WTC11 (cell line): ENCODE measurements at regions not wholly inside any gene's neighbourhood (a gene's known extent, or its start where the extent isn't known, plus 50 kb on each side); places are given as distances from the start of the nearest gene placed in this dataset.

ENCODE experiments used
- ATAC-seq: fragments of 200-7000 bp; cut with Tn5 transposase; 2 replicates; pipeline ENCODE4 v1.10.0; 2021; ENCODE audit warnings: mild to moderate bottlenecking, moderate library complexity
- CTCF ChIA-PET: fragments of 300-600 bp; sonication (Branson Sonifier 250); formaldehyde crosslinking; loops from one replicate; lab custom pipeline; 2021; ENCODE audit warnings: antibody characterized with exemption; lab: Charles Lee
- POLR2A ChIA-PET: fragments of 350-600 bp; sonication (Branson Sonifier 250); formaldehyde crosslinking; loops from one replicate; lab custom pipeline; 2021; ENCODE audit warnings: antibody characterized with exemption; lab: Charles Lee
- DNase-seq: peaks from one replicate; pipeline ENCODE4 v3.0.0; 2021; ENCODE audit warnings: low spot score
- H3K27ac Mint-ChIP-seq: 2 replicates; pipeline ENCODE4 v1.8.0; 2021; ENCODE audit warnings: mixed read lengths
- H3K27me3 Mint-ChIP-seq: 2 replicates; pipeline ENCODE4 v1.8.0; 2021; ENCODE audit warnings: low read depth, mild to moderate bottlenecking, moderate library complexity, mixed read lengths
- H3K36me3 Mint-ChIP-seq: 2 replicates; pipeline ENCODE4 v1.8.0; 2021; ENCODE audit warnings: mixed read lengths
- H3K4me1 Mint-ChIP-seq: 2 replicates; pipeline ENCODE4 v1.8.0; 2022; ENCODE audit warnings: mixed read lengths
- H3K4me3 Mint-ChIP-seq: 2 replicates; pipeline ENCODE4 v1.8.0; 2021; ENCODE audit warnings: mild to moderate bottlenecking, moderate library complexity, mixed read lengths
- H3K9me3 Mint-ChIP-seq: 2 replicates; pipeline ENCODE4 v1.8.0; 2021; ENCODE audit warnings: mixed read lengths
- E2F5 ChIP-seq: sonication (generic); formaldehyde crosslinking; IDR thresholded peaks from 2 replicates; pipeline ENCODE4 v1.8.1; 2022; ENCODE audit warnings: mild to moderate bottlenecking, moderate library complexity, missing genetic modification reagents
- ELF4 ChIP-seq: sonication (generic); formaldehyde crosslinking; IDR thresholded peaks from 2 replicates; pipeline ENCODE4 v1.8.1; 2022; ENCODE audit warnings: low read depth, mild to moderate bottlenecking, moderate library complexity, missing genetic modification reagents
- ETV6 ChIP-seq: sonication (generic); formaldehyde crosslinking; IDR thresholded peaks from 2 replicates; pipeline ENCODE4 v1.8.1; 2022; ENCODE audit warnings: mild to moderate bottlenecking, missing genetic modification reagents
- FOXJ3 ChIP-seq: sonication (generic); formaldehyde crosslinking; IDR thresholded peaks from 2 replicates; pipeline ENCODE4 v1.9.0; 2021; ENCODE audit warnings: missing genetic modification reagents, mild to moderate bottlenecking, borderline replicate concordance
- FOXK1 ChIP-seq: sonication (generic); formaldehyde crosslinking; IDR thresholded peaks from 2 replicates; pipeline ENCODE4 v1.8.0; 2022; ENCODE audit warnings: mild to moderate bottlenecking, moderate library complexity, missing genetic modification reagents
- GABPB1 ChIP-seq: sonication (generic); formaldehyde crosslinking; IDR thresholded peaks from 2 replicates; pipeline ENCODE4 v1.8.1; 2023; ENCODE audit warnings: mild to moderate bottlenecking, missing genetic modification reagents
- GRHL2 ChIP-seq: fragments of 250-450 bp; sonication (Bioruptor Pico); IDR thresholded peaks from 2 replicates; pipeline ENCODE4 v1.8.0; 2022; ENCODE audit warnings: mild to moderate bottlenecking, moderate library complexity; ENCODE audit not compliant: insufficient replicate concordance, severe bottlenecking
- HMGA2 ChIP-seq: fragments of 250-450 bp; sonication (Bioruptor Pico); IDR thresholded peaks from 2 replicates; pipeline ENCODE4 v1.4.0; 2021; ENCODE audit warnings: mild to moderate bottlenecking, moderate library complexity
- JAZF1 ChIP-seq: fragments of 250-450 bp; sonication (Bioruptor Pico); IDR thresholded peaks from 2 replicates; pipeline ENCODE4 v1.9.0; 2021; ENCODE audit warnings: moderate library complexity, mild to moderate bottlenecking, inconsistent platforms
- KAT7 ChIP-seq: sonication (generic); formaldehyde crosslinking; IDR thresholded peaks from 2 replicates; pipeline ENCODE4 v1.8.1; 2023; ENCODE audit warnings: missing genetic modification reagents, mild to moderate bottlenecking, borderline replicate concordance
- MYBL2 ChIP-seq: sonication (generic); formaldehyde crosslinking; IDR thresholded peaks from 2 replicates; pipeline ENCODE4 v1.8.1; 2023; ENCODE audit warnings: mild to moderate bottlenecking, moderate library complexity, missing genetic modification reagents
- NFATC4 ChIP-seq: fragments of 250-450 bp; sonication (Bioruptor Pico); IDR thresholded peaks from 2 replicates; pipeline ENCODE4 v1.9.0; 2021; ENCODE audit warnings: mild to moderate bottlenecking
- NR3C1 ChIP-seq: sonication (generic); formaldehyde crosslinking; conservative IDR thresholded peaks from 2 replicates; pipeline ENCODE4 v1.8.1; 2023; ENCODE audit warnings: low read depth, mild to moderate bottlenecking, missing genetic modification reagents
- OVOL2 ChIP-seq: fragments of 250-450 bp; sonication (Bioruptor Pico); IDR thresholded peaks from 2 replicates; pipeline ENCODE4 v1.9.0; 2021; ENCODE audit warnings: mild to moderate bottlenecking, borderline replicate concordance
- RORB ChIP-seq: fragments of 250-450 bp; sonication (Bioruptor Pico); IDR thresholded peaks from 2 replicates; pipeline ENCODE4 v1.9.0; 2021; ENCODE audit warnings: mild to moderate bottlenecking
- ZMAT4 ChIP-seq: fragments of 250-450 bp; sonication (Bioruptor Pico); IDR thresholded peaks from 2 replicates; pipeline ENCODE4 v1.9.0; 2021; ENCODE audit warnings: mild to moderate bottlenecking
- ZNF121 ChIP-seq: sonication (generic); formaldehyde crosslinking; IDR thresholded peaks from 2 replicates; pipeline ENCODE4 v1.8.0; 2023; ENCODE audit warnings: missing genetic modification reagents
- ZNF532 ChIP-seq: fragments of 250-450 bp; sonication (Bioruptor Pico); IDR thresholded peaks from 2 replicates; pipeline ENCODE4 v1.9.0; 2021; ENCODE audit warnings: mild to moderate bottlenecking, borderline replicate concordance
- ZNF671 ChIP-seq: fragments of 250-450 bp; sonication (Bioruptor Pico); IDR thresholded peaks from 2 replicates; pipeline ENCODE4 v1.8.0; 2021; ENCODE audit warnings: mild to moderate bottlenecking
- TF ChIP-seq, protein P1 (sequence below): sonication (generic); formaldehyde crosslinking; IDR thresholded peaks from 2 replicates; pipeline ENCODE4 v1.8.0; 2023; ENCODE audit warnings: missing genetic modification reagents
- TF ChIP-seq, protein P2 (sequence below): sonication (generic); formaldehyde crosslinking; IDR thresholded peaks from 2 replicates; pipeline ENCODE4 v1.8.1; 2022; ENCODE audit warnings: low read depth, mild to moderate bottlenecking, moderate library complexity, missing genetic modification reagents, borderline replicate concordance
- TF ChIP-seq, protein P3 (sequence below): sonication (generic); formaldehyde crosslinking; IDR thresholded peaks from 2 replicates; pipeline ENCODE4 v1.8.1; 2023; ENCODE audit warnings: mild to moderate bottlenecking, missing genetic modification reagents, moderate library complexity
- TF ChIP-seq, protein P4 (sequence below): sonication (generic); formaldehyde crosslinking; IDR thresholded peaks from 2 replicates; pipeline ENCODE4 v1.8.0; 2022; ENCODE audit warnings: mild to moderate bottlenecking, missing genetic modification reagents
- TF ChIP-seq, protein P5 (sequence below): sonication (generic); formaldehyde crosslinking; IDR thresholded peaks from 2 replicates; pipeline ENCODE4 v1.8.1; 2023; ENCODE audit warnings: mild to moderate bottlenecking, missing genetic modification reagents

- TF ChIP-seq FOXJ3 (CRISPR knock-in tag) (no peak), OVOL2 (CRISPR knock-in tag) (no peak), ZNF532 (no peak), E2F5 (CRISPR knock-in tag) (no peak), NR3C1 (CRISPR knock-in tag) (no peak), ETV6 (CRISPR knock-in tag) (no peak), RORB (no peak), KAT7 (CRISPR knock-in tag) (no peak), MYBL2 (CRISPR knock-in tag) (no peak), GRHL2 (CRISPR knock-in tag) (no peak), JAZF1 (no peak), HMGA2 (CRISPR knock-in tag) (no peak), ZMAT4 (CRISPR knock-in tag) (no peak), FOXK1 (CRISPR knock-in tag) (no peak), GABPB1 (no peak), ZNF121 (CRISPR knock-in tag) (no peak)
- TF ChIP-seq, protein P1, sequence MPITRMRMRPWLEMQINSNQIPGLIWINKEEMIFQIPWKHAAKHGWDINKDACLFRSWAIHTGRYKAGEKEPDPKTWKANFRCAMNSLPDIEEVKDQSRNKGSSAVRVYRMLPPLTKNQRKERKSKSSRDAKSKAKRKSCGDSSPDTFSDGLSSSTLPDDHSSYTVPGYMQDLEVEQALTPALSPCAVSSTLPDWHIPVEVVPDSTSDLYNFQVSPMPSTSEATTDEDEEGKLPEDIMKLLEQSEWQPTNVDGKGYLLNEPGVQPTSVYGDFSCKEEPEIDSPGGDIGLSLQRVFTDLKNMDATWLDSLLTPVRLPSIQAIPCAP (CRISPR knock-in tag) = no peak
- TF ChIP-seq, protein P2, sequence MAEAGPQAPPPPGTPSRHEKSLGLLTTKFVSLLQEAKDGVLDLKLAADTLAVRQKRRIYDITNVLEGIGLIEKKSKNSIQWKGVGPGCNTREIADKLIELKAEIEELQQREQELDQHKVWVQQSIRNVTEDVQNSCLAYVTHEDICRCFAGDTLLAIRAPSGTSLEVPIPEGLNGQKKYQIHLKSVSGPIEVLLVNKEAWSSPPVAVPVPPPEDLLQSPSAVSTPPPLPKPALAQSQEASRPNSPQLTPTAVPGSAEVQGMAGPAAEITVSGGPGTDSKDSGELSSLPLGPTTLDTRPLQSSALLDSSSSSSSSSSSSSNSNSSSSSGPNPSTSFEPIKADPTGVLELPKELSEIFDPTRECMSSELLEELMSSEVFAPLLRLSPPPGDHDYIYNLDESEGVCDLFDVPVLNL (CRISPR knock-in tag) = no peak
- TF ChIP-seq, protein P3, sequence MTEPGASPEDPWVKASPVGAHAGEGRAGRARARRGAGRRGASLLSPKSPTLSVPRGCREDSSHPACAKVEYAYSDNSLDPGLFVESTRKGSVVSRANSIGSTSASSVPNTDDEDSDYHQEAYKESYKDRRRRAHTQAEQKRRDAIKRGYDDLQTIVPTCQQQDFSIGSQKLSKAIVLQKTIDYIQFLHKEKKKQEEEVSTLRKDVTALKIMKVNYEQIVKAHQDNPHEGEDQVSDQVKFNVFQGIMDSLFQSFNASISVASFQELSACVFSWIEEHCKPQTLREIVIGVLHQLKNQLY (CRISPR knock-in tag) = no peak
- no peak overlapping the region for H3K4me3 Mint-ChIP-seq
- no peak for ATAC-seq
- no peaks in the 10 kb centered on the region for H3K4me1 Mint-ChIP-seq
- H3K27me3 Mint-ChIP-seq = no peaks in the 10 kb centered on the region
- H3K36me3 Mint-ChIP-seq = no peaks in the 10 kb centered on the region
- CTCF ChIA-PET = no interaction called here
- DNase-seq = no peak
- H3K9me3 Mint-ChIP-seq = peaks cover 10% of the 10 kb centered on the region; the same call in 1 of the 2 replicates
- POLR2A ChIA-PET = no interaction called here
- H3K27ac Mint-ChIP-seq = no peak overlapping the region
These were observed 507.4 kb downstream of the DACH1 start for GRCh38 chr13:71359641-71360040.

DNA sequence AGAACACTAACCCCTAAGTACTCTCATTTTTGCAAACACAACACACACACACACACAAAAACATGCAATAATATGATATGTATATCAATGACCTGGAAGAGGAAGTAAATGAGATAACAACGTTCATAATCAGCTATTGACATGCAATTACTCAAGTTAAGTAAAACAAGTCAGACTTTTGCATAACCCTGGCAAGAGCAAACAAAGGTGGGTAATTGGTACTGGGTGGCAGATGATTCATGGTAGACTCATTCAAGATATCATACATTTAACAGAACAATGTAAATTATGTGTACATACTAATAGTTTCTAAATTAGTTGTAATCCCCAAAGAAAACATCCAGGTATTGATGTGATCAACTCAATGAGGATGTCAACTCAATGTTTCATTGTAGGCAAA is 508.8 kb downstream of the DACH1 start:
- no peak for DNase-seq
- ATAC-seq = no peak
- ChIA-PET POLR2A (no interaction called here), CTCF (no interaction called here)
- Mint-ChIP-seq H3K4me1 (no peaks in the 10 kb centered on the region), H3K4me3 (no peak overlapping the region), H3K27ac (no peak overlapping the region), H3K36me3 (no peaks in the 10 kb centered on the region), H3K27me3 (no peaks in the 10 kb centered on the region), H3K9me3 (peaks cover 5% of the 10 kb centered on the region; the same call in 1 of the 2 replicates)
- TF ChIP-seq ELF4 = no peak
- TF ChIP-seq, protein P4, sequence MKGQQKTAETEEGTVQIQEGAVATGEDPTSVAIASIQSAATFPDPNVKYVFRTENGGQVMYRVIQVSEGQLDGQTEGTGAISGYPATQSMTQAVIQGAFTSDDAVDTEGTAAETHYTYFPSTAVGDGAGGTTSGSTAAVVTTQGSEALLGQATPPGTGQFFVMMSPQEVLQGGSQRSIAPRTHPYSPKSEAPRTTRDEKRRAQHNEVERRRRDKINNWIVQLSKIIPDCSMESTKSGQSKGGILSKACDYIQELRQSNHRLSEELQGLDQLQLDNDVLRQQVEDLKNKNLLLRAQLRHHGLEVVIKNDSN = no peak
- no peak for TF ChIP-seq OVOL2 (CRISPR knock-in tag)
- TF ChIP-seq, protein P5, sequence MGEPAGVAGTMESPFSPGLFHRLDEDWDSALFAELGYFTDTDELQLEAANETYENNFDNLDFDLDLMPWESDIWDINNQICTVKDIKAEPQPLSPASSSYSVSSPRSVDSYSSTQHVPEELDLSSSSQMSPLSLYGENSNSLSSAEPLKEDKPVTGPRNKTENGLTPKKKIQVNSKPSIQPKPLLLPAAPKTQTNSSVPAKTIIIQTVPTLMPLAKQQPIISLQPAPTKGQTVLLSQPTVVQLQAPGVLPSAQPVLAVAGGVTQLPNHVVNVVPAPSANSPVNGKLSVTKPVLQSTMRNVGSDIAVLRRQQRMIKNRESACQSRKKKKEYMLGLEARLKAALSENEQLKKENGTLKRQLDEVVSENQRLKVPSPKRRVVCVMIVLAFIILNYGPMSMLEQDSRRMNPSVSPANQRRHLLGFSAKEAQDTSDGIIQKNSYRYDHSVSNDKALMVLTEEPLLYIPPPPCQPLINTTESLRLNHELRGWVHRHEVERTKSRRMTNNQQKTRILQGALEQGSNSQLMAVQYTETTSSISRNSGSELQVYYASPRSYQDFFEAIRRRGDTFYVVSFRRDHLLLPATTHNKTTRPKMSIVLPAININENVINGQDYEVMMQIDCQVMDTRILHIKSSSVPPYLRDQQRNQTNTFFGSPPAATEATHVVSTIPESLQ (CRISPR knock-in tag) = no peak
- TF ChIP-seq ETV6 (CRISPR knock-in tag) = no peak
- TF ChIP-seq NFATC4 (CRISPR knock-in tag) = no peak
- no peak for TF ChIP-seq ZNF671 (CRISPR knock-in tag)
